ENCODE measurements at regions not wholly inside any gene's neighbourhood (a gene's known extent, or its start where the extent isn't known, plus 50 kb on each side); places are given as distances from the start of the nearest gene placed in this dataset.

GRCh38 chr12:107594995-107595394 is 90.6 kb upstream of the PWP1 start:
- TF ChIP-seq CTCF (IDR thresholded peaks at IDR 0.05; ENCODE audit: low read length) (no peak), EZH2 (IDR thresholded peaks at IDR 0.05; ENCODE audit: borderline replicate concordance, low read length) (no peak)

Measured in OCI-LY1 (cell line).